ENCODE measurements at regions not wholly inside any gene's neighbourhood (a gene's known extent, or its start where the extent isn't known, plus 50 kb on each side); places are given as distances from the start of the nearest gene placed in this dataset.

DNA sequence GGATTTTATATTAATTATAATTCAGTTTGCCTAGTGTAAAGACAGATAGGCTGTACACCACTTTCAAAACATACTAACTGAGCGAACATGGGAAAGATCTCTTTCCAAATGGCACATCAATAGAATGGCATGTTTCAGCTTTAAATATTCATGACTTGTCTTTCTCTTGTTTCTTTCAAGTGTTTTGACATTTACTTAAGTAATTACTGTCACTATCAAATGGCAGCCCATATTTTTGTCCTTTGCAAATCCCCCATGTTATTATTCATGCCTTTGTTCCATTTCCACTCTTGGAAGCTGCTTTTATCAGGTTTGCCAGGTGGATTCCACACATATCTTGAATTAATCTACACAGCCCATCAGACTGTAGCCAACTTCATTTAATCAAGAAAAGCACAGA lies 89.2 kb upstream of the GLRA2 start:
- TF ChIP-seq POLR2AphosphoS5 (IDR thresholded peaks at IDR 0.05; ENCODE audit: borderline replicate concordance, low read depth, low read length) (no peak), EZH2 (IDR thresholded peaks at IDR 0.05) (no peak)
